Loucy (cell line): ENCODE measurements at regions not wholly inside any gene's neighbourhood (a gene's known extent, or its start where the extent isn't known, plus 50 kb on each side); places are given as distances from the start of the nearest gene placed in this dataset.

ENCODE experiments used
- EZH2phosphoT487 ChIP-seq: fragments of 200-600 bp; IDR thresholded peaks from 2 replicates; pipeline ENCODE4 v1.6.1; 2018; ENCODE audit warnings: antibody characterized with exemption, mild to moderate bottlenecking, moderate library complexity, borderline replicate concordance
- TF ChIP-seq, protein P1 (sequence below): fragments of 200-600 bp; sonication (generic); conservative IDR thresholded peaks from 2 replicates; pipeline ENCODE4 v1.5.1; 2014; ENCODE audit warnings: mild to moderate bottlenecking, antibody characterized with exemption, low read length

GRCh38 chr3:150072576-150072975 lies 101.9 kb upstream of the PFN2 start:
- TF ChIP-seq, protein P1, sequence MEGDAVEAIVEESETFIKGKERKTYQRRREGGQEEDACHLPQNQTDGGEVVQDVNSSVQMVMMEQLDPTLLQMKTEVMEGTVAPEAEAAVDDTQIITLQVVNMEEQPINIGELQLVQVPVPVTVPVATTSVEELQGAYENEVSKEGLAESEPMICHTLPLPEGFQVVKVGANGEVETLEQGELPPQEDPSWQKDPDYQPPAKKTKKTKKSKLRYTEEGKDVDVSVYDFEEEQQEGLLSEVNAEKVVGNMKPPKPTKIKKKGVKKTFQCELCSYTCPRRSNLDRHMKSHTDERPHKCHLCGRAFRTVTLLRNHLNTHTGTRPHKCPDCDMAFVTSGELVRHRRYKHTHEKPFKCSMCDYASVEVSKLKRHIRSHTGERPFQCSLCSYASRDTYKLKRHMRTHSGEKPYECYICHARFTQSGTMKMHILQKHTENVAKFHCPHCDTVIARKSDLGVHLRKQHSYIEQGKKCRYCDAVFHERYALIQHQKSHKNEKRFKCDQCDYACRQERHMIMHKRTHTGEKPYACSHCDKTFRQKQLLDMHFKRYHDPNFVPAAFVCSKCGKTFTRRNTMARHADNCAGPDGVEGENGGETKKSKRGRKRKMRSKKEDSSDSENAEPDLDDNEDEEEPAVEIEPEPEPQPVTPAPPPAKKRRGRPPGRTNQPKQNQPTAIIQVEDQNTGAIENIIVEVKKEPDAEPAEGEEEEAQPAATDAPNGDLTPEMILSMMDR: no peak
- TF ChIP-seq EZH2phosphoT487: no peak
